ENCODE measurements at regions not wholly inside any gene's neighbourhood (a gene's known extent, or its start where the extent isn't known, plus 50 kb on each side); places are given as distances from the start of the nearest gene placed in this dataset.
A peak's percentile ranks its signal among the peaks of the same experiment; 100 is the strongest.

DNA sequence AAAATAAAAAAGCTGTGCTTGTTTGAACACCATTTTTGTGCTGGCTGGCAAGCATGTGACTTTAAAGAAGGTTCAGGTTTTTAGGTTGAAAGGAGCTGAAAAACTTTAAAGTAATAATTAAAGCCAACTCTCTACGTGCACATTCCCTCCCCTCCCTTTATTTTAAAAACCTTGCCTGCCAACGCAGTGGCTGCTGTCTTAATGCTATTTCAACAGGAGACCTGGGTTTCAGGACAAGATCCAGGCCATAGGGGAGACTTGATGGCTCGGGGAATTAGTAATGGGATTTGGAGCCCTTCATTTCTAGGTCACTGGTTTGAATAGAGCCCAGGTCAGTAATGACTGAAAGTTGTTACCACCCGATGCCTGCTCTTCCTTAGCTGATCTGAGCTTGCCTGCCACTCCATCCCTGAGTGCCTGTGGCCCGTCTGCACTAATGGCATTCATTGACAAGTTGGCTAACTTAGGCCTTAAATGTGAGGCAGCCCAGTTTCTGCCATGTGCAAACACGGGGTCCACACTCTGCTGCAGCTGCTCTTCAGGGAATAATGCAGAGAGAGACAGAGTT is 1233.2 kb upstream of the ZEB2 start:
- Mint-ChIP-seq H3K4me3 (no peak overlapping the region), H3K27me3 (no peaks in the 10 kb centered on the region), H3K27ac (no peak overlapping the region), H3K9me3 (no peaks in the 10 kb centered on the region), H3K36me3 (ENCODE audit: low read depth) (no peaks in the 10 kb centered on the region), H3K4me1 (ENCODE audit: low read depth) (no peaks in the 10 kb centered on the region)
- Histone ChIP-seq H3K4me1 (ENCODE audit: insufficient read depth, low read length) (no peaks in the 10 kb centered on the region), H3K27me3 (ENCODE audit: control insufficient read depth in 1 of 2, insufficient read depth in 2 of 2, low read length in 2 of 2) (no peaks in the 10 kb centered on the region), H3K27ac (ENCODE audit: low read depth in 1 of 2, low read length in 2 of 2) (no peak overlapping the region), H3K36me3 (ENCODE audit: insufficient read depth, low read length) (no peaks in the 10 kb centered on the region), H3K9me3 (ENCODE audit: control insufficient read depth in 1 of 2, insufficient read depth in 1 of 2, low read length in 2 of 2) (no peaks in the 10 kb centered on the region), H3K4me3 (ENCODE audit: low read length) (no peak overlapping the region)
- POLR2A ChIA-PET = no interaction called here
- no peak for ATAC-seq (ENCODE audit: poor library complexity)
- TF ChIP-seq, protein P1, sequence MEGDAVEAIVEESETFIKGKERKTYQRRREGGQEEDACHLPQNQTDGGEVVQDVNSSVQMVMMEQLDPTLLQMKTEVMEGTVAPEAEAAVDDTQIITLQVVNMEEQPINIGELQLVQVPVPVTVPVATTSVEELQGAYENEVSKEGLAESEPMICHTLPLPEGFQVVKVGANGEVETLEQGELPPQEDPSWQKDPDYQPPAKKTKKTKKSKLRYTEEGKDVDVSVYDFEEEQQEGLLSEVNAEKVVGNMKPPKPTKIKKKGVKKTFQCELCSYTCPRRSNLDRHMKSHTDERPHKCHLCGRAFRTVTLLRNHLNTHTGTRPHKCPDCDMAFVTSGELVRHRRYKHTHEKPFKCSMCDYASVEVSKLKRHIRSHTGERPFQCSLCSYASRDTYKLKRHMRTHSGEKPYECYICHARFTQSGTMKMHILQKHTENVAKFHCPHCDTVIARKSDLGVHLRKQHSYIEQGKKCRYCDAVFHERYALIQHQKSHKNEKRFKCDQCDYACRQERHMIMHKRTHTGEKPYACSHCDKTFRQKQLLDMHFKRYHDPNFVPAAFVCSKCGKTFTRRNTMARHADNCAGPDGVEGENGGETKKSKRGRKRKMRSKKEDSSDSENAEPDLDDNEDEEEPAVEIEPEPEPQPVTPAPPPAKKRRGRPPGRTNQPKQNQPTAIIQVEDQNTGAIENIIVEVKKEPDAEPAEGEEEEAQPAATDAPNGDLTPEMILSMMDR (IDR thresholded peaks at IDR 0.05) = no peak
- DNase-seq = no peak
- CTCF ChIA-PET = no interaction called here
- intact Hi-C loops (cut with DNase I, micrococcal nuclease) = no loop called here

DNA sequence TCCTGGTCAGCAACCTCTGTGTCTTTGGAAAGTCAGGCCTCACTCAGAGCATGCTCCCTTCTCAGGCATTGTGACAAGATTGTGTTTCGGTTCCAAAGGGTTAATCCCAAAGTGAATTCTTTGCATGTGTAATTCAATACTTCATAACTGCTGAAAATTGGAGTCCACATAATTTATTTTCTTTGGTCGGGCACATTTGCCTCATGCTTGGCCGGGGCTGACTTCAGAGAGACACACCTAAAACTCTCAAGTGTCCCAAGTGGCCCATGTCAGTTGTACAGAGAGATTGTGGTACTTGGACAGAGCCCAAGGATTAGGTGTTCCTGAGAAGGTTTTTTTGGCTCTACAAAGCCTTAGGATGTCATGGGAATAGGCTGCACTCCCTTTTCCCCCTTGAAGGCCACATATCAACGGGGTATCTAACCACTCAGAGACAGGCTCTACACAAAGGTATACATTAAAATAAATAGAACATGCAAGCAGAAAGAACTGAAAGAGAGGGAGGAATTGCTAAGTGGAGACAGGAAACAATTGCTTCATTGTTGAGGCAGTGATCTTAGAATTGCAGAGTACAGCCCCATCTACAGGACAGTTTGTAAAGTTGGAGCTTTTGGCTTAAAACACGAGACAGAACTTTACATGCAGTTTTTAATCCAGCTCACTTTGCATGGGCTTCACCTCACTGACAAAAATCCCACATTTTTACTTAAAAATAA is 1232.3 kb upstream of the ZEB2 start:
- Histone ChIP-seq H3K36me3 (ENCODE audit: insufficient read depth, low read length) (no peaks in the 10 kb centered on the region), H3K4me1 (ENCODE audit: insufficient read depth, low read length) (no peaks in the 10 kb centered on the region), H3K4me3 (ENCODE audit: low read length) (no peak overlapping the region), H3K9me3 (ENCODE audit: control insufficient read depth in 1 of 2, insufficient read depth in 1 of 2, low read length in 2 of 2) (no peaks in the 10 kb centered on the region), H3K27ac (ENCODE audit: low read depth in 1 of 2, low read length in 2 of 2) (no peak overlapping the region), H3K27me3 (ENCODE audit: control insufficient read depth in 1 of 2, insufficient read depth in 2 of 2, low read length in 2 of 2) (no peaks in the 10 kb centered on the region)
- Mint-ChIP-seq H3K9me3 (no peaks in the 10 kb centered on the region), H3K36me3 (ENCODE audit: low read depth) (no peaks in the 10 kb centered on the region), H3K27me3 (no peaks in the 10 kb centered on the region), H3K4me3 (no peak overlapping the region), H3K4me1 (ENCODE audit: low read depth) (no peaks in the 10 kb centered on the region), H3K27ac (no peak overlapping the region)
- POLR2A ChIA-PET = no interaction called here
- peak in 3 of 14 experiments; percentile 5 to 28 (median 25) for DNase-seq
- no peak for ATAC-seq (ENCODE audit: poor library complexity)
- intact Hi-C loops (cut with DNase I, micrococcal nuclease) = no loop called here
- CTCF ChIA-PET = no interaction called here
- TF ChIP-seq, protein P1 (IDR thresholded peaks at IDR 0.05) = no peak

DNA sequence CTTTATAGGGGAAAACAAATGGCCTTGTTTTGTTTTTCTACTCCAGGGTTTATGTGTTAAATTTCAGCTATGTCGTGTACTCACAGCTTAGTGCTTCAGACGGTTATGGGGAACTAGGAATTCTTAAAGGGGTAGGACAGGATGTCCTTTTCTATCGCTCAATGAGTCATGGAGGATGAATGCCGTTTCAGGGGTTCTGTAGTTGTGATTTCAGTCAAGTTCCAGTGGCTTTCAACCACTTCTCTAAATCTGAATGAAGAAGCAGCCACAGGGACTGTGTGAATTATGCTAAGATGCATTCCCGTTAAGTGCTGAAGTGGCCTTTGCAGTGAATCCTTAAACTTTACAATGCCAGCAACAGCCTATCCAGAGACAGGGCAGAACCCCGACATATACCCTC is 1231.7 kb upstream of the ZEB2 start:
- Mint-ChIP-seq H3K36me3 (ENCODE audit: low read depth) (no peaks in the 10 kb centered on the region), H3K27ac (no peak overlapping the region), H3K27me3 (no peaks in the 10 kb centered on the region), H3K4me3 (no peak overlapping the region), H3K9me3 (no peaks in the 10 kb centered on the region), H3K4me1 (ENCODE audit: low read depth) (no peaks in the 10 kb centered on the region)
- Histone ChIP-seq H3K4me1 (ENCODE audit: insufficient read depth, low read length) (no peaks in the 10 kb centered on the region), H3K36me3 (ENCODE audit: insufficient read depth, low read length) (no peaks in the 10 kb centered on the region), H3K27ac (ENCODE audit: low read depth in 1 of 2, low read length in 2 of 2) (no peak overlapping the region), H3K9me3 (ENCODE audit: control insufficient read depth in 1 of 2, insufficient read depth in 1 of 2, low read length in 2 of 2) (no peaks in the 10 kb centered on the region), H3K4me3 (ENCODE audit: low read length) (no peak overlapping the region), H3K27me3 (ENCODE audit: control insufficient read depth in 1 of 2, insufficient read depth in 2 of 2, low read length in 2 of 2) (no peaks in the 10 kb centered on the region)
- ChIA-PET CTCF (no interaction called here), POLR2A (no interaction called here)
- peak in 3 of 14 experiments; percentile 22 to 62 (median 52) for DNase-seq
- TF ChIP-seq, protein P1 (IDR thresholded peaks at IDR 0.05) = no peak
- intact Hi-C loops (cut with DNase I, micrococcal nuclease) = no loop called here
- no peak for ATAC-seq (ENCODE audit: poor library complexity)
